WTC11 (cell line): ENCODE measurements at regions not wholly inside any gene's neighbourhood (a gene's known extent, or its start where the extent isn't known, plus 50 kb on each side); places are given as distances from the start of the nearest gene placed in this dataset.

Source experiments
- ATAC-seq: fragments of 200-7000 bp; cut with Tn5 transposase; 2 replicates; pipeline ENCODE4 v1.10.0; 2021; ENCODE audit warnings: mild to moderate bottlenecking, moderate library complexity
- CTCF ChIA-PET: fragments of 300-600 bp; sonication (Branson Sonifier 250); formaldehyde crosslinking; loops from one replicate; lab custom pipeline; 2021; ENCODE audit warnings: antibody characterized with exemption; lab: Charles Lee
- POLR2A ChIA-PET: fragments of 350-600 bp; sonication (Branson Sonifier 250); formaldehyde crosslinking; loops from one replicate; lab custom pipeline; 2021; ENCODE audit warnings: antibody characterized with exemption; lab: Charles Lee
- DNase-seq: peaks from one replicate; pipeline ENCODE4 v3.0.0; 2021; ENCODE audit warnings: low spot score
- H3K27ac Mint-ChIP-seq: 2 replicates; pipeline ENCODE4 v1.8.0; 2021; ENCODE audit warnings: mixed read lengths
- H3K27me3 Mint-ChIP-seq: 2 replicates; pipeline ENCODE4 v1.8.0; 2021; ENCODE audit warnings: low read depth, mild to moderate bottlenecking, moderate library complexity, mixed read lengths
- H3K36me3 Mint-ChIP-seq: 2 replicates; pipeline ENCODE4 v1.8.0; 2021; ENCODE audit warnings: mixed read lengths
- H3K4me1 Mint-ChIP-seq: 2 replicates; pipeline ENCODE4 v1.8.0; 2022; ENCODE audit warnings: mixed read lengths
- H3K4me3 Mint-ChIP-seq: 2 replicates; pipeline ENCODE4 v1.8.0; 2021; ENCODE audit warnings: mild to moderate bottlenecking, moderate library complexity, mixed read lengths
- H3K9me3 Mint-ChIP-seq: 2 replicates; pipeline ENCODE4 v1.8.0; 2021; ENCODE audit warnings: mixed read lengths
- AR ChIP-seq: fragments of 250-450 bp; sonication (Bioruptor Pico); IDR thresholded peaks from 2 replicates; pipeline ENCODE4 v1.9.0; 2021; ENCODE audit warnings: mild to moderate bottlenecking
- CREB1 ChIP-seq: sonication (generic); formaldehyde crosslinking; IDR thresholded peaks from 2 replicates; pipeline ENCODE4 v1.8.0; 2023; ENCODE audit warnings: mild to moderate bottlenecking, missing genetic modification reagents
- ERG ChIP-seq: fragments of 250-450 bp; sonication (Bioruptor Pico); IDR thresholded peaks from 2 replicates; pipeline ENCODE4 v1.8.0; 2021; ENCODE audit warnings: mild to moderate bottlenecking
- FOXP1 ChIP-seq: sonication (generic); formaldehyde crosslinking; IDR thresholded peaks from 2 replicates; pipeline ENCODE4 v1.8.0; 2022; ENCODE audit warnings: missing genetic modification reagents, mild to moderate bottlenecking, moderate library complexity, borderline replicate concordance
- GABPB1 ChIP-seq: sonication (generic); formaldehyde crosslinking; IDR thresholded peaks from 2 replicates; pipeline ENCODE4 v1.8.1; 2023; ENCODE audit warnings: mild to moderate bottlenecking, missing genetic modification reagents
- MXD4 ChIP-seq: fragments of 250-450 bp; sonication (Bioruptor Pico); IDR thresholded peaks from 2 replicates; pipeline ENCODE4 v1.8.0; 2021; ENCODE audit warnings: mild to moderate bottlenecking, moderate library complexity, borderline replicate concordance
- NFATC4 ChIP-seq: fragments of 250-450 bp; sonication (Bioruptor Pico); IDR thresholded peaks from 2 replicates; pipeline ENCODE4 v1.9.0; 2021; ENCODE audit warnings: mild to moderate bottlenecking
- RELA ChIP-seq: sonication (generic); formaldehyde crosslinking; IDR thresholded peaks from 2 replicates; pipeline ENCODE4 v1.8.1; 2022; ENCODE audit warnings: missing genetic modification reagents, mild to moderate bottlenecking, borderline replicate concordance
- ZBTB21 ChIP-seq: sonication (generic); formaldehyde crosslinking; IDR thresholded peaks from 2 replicates; pipeline ENCODE4 v1.8.1; 2023; ENCODE audit warnings: mild to moderate bottlenecking, missing genetic modification reagents, borderline replicate concordance
- ZNF219 ChIP-seq: sonication (generic); formaldehyde crosslinking; IDR thresholded peaks from 2 replicates; pipeline ENCODE4 v1.8.0; 2023; ENCODE audit warnings: missing genetic modification reagents, mild to moderate bottlenecking, borderline replicate concordance
- ZNF281 ChIP-seq: sonication (generic); formaldehyde crosslinking; IDR thresholded peaks from 2 replicates; pipeline ENCODE4 v1.8.0; 2023; ENCODE audit warnings: mild to moderate bottlenecking, missing genetic modification reagents
- ZNF317 ChIP-seq: sonication (generic); formaldehyde crosslinking; IDR thresholded peaks from 2 replicates; pipeline ENCODE4 v1.8.1; 2023; ENCODE audit warnings: low read depth, mild to moderate bottlenecking, moderate library complexity, missing genetic modification reagents, borderline replicate concordance
- ZNF416 ChIP-seq: fragments of 250-450 bp; sonication (Bioruptor Pico); IDR thresholded peaks from 2 replicates; pipeline ENCODE4 v1.9.0; 2021; ENCODE audit warnings: mild to moderate bottlenecking, inconsistent platforms
- TF ChIP-seq, protein P1 (sequence below): fragments of 200-600 bp; IDR thresholded peaks from 2 replicates; pipeline ENCODE4 v1.8.0; 2022; ENCODE audit warnings: antibody characterized with exemption
- TF ChIP-seq, protein P2 (sequence below): sonication (generic); formaldehyde crosslinking; IDR thresholded peaks from 2 replicates; pipeline ENCODE4 v1.8.1; 2022; ENCODE audit warnings: low read depth, missing genetic modification reagents, borderline replicate concordance
- TF ChIP-seq, protein P3 (sequence below): sonication (generic); formaldehyde crosslinking; IDR thresholded peaks from 2 replicates; pipeline ENCODE4 v1.8.0; 2023; ENCODE audit warnings: missing genetic modification reagents, mild to moderate bottlenecking, borderline replicate concordance
- TF ChIP-seq, protein P4 (sequence below): sonication (generic); formaldehyde crosslinking; IDR thresholded peaks from 2 replicates; pipeline ENCODE4 v1.8.0; 2022; ENCODE audit warnings: mild to moderate bottlenecking, missing genetic modification reagents
- TF ChIP-seq, protein P5 (sequence below): sonication (generic); formaldehyde crosslinking; IDR thresholded peaks from 2 replicates; pipeline ENCODE4 v1.8.1; 2022; ENCODE audit warnings: low read depth, mild to moderate bottlenecking, moderate library complexity, missing genetic modification reagents, borderline replicate concordance

DNA sequence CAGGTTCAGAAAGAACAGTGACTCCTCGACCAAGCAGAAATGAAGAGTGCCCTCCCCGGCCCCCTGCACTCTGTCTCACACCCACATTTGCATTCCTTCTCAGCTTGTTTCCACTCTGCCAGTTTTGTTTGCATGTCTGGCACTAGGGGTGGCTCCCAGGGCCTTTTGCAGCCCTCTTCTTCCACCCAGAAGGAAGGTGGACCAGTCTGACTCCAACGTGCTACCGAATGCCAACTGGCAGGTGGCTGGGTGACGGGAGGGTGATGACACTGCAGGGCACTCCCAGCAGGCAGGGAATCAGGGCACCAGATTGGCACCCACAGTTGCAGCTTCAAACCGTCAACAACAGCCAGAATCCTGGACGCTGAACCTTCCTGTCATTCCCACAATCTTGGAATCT is 371.1 kb downstream of the TXNL1 start (continued):
- TF ChIP-seq, protein P1, sequence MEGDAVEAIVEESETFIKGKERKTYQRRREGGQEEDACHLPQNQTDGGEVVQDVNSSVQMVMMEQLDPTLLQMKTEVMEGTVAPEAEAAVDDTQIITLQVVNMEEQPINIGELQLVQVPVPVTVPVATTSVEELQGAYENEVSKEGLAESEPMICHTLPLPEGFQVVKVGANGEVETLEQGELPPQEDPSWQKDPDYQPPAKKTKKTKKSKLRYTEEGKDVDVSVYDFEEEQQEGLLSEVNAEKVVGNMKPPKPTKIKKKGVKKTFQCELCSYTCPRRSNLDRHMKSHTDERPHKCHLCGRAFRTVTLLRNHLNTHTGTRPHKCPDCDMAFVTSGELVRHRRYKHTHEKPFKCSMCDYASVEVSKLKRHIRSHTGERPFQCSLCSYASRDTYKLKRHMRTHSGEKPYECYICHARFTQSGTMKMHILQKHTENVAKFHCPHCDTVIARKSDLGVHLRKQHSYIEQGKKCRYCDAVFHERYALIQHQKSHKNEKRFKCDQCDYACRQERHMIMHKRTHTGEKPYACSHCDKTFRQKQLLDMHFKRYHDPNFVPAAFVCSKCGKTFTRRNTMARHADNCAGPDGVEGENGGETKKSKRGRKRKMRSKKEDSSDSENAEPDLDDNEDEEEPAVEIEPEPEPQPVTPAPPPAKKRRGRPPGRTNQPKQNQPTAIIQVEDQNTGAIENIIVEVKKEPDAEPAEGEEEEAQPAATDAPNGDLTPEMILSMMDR, result no peak
- TF ChIP-seq ZNF281 (CRISPR knock-in tag) (no peak), NFATC4 (CRISPR knock-in tag) (no peak), ZNF416 (CRISPR knock-in tag) (no peak), MXD4 (CRISPR knock-in tag) (no peak), CREB1 (no peak), FOXP1 (CRISPR knock-in tag) (no peak), AR (CRISPR knock-in tag) (no peak), RELA (CRISPR knock-in tag) (no peak), ERG (CRISPR knock-in tag) (no peak), ZNF219 (CRISPR knock-in tag) (no peak), ZBTB21 (CRISPR knock-in tag) (no peak), GABPB1 (no peak)
- TF ChIP-seq, protein P2, sequence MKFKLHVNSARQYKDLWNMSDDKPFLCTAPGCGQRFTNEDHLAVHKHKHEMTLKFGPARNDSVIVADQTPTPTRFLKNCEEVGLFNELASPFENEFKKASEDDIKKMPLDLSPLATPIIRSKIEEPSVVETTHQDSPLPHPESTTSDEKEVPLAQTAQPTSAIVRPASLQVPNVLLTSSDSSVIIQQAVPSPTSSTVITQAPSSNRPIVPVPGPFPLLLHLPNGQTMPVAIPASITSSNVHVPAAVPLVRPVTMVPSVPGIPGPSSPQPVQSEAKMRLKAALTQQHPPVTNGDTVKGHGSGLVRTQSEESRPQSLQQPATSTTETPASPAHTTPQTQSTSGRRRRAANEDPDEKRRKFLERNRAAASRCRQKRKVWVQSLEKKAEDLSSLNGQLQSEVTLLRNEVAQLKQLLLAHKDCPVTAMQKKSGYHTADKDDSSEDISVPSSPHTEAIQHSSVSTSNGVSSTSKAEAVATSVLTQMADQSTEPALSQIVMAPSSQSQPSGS, result no peak

DNA sequence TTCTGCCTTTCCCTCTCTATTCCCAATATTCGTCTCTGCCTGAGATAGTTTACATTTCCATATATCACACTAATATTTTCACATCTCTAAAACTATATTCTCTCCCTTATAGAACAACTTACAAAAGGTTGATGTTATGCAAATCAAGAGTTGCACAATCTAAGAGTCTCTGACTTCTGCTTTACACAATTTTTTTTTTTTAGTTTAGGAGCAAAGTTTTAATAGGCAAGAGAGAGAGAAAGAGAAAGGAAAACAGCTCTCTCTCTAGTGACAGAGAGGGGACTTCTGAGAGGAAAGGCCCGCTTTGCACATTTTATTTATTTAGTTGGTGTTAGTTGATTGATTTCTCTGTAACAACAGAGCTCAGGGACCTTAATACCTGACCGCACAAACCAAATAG is 380.2 kb downstream of the TXNL1 start:
- no peaks in the 10 kb centered on the region for H3K27me3 Mint-ChIP-seq
- no peak overlapping the region for H3K27ac Mint-ChIP-seq
- ATAC-seq (no peak), DNase-seq (no peak)
- POLR2A ChIA-PET, result no interaction called here
- H3K4me3 Mint-ChIP-seq, result no peak overlapping the region
- H3K36me3 Mint-ChIP-seq, result no peaks in the 10 kb centered on the region
- peaks cover 7% of the 10 kb centered on the region for H3K9me3 Mint-ChIP-seq
- peaks cover 6% of the 10 kb centered on the region for H3K4me1 Mint-ChIP-seq
- CTCF ChIA-PET, result no interaction called here
- TF ChIP-seq, protein P3, sequence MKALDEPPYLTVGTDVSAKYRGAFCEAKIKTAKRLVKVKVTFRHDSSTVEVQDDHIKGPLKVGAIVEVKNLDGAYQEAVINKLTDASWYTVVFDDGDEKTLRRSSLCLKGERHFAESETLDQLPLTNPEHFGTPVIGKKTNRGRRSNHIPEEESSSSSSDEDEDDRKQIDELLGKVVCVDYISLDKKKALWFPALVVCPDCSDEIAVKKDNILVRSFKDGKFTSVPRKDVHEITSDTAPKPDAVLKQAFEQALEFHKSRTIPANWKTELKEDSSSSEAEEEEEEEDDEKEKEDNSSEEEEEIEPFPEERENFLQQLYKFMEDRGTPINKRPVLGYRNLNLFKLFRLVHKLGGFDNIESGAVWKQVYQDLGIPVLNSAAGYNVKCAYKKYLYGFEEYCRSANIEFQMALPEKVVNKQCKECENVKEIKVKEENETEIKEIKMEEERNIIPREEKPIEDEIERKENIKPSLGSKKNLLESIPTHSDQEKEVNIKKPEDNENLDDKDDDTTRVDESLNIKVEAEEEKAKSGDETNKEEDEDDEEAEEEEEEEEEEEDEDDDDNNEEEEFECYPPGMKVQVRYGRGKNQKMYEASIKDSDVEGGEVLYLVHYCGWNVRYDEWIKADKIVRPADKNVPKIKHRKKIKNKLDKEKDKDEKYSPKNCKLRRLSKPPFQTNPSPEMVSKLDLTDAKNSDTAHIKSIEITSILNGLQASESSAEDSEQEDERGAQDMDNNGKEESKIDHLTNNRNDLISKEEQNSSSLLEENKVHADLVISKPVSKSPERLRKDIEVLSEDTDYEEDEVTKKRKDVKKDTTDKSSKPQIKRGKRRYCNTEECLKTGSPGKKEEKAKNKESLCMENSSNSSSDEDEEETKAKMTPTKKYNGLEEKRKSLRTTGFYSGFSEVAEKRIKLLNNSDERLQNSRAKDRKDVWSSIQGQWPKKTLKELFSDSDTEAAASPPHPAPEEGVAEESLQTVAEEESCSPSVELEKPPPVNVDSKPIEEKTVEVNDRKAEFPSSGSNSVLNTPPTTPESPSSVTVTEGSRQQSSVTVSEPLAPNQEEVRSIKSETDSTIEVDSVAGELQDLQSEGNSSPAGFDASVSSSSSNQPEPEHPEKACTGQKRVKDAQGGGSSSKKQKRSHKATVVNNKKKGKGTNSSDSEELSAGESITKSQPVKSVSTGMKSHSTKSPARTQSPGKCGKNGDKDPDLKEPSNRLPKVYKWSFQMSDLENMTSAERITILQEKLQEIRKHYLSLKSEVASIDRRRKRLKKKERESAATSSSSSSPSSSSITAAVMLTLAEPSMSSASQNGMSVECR (CRISPR knock-in tag), result no peak
- TF ChIP-seq ZNF317 (CRISPR knock-in tag), result no peak
- TF ChIP-seq, protein P4, sequence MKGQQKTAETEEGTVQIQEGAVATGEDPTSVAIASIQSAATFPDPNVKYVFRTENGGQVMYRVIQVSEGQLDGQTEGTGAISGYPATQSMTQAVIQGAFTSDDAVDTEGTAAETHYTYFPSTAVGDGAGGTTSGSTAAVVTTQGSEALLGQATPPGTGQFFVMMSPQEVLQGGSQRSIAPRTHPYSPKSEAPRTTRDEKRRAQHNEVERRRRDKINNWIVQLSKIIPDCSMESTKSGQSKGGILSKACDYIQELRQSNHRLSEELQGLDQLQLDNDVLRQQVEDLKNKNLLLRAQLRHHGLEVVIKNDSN (CRISPR knock-in tag), result no peak
- TF ChIP-seq, protein P5, sequence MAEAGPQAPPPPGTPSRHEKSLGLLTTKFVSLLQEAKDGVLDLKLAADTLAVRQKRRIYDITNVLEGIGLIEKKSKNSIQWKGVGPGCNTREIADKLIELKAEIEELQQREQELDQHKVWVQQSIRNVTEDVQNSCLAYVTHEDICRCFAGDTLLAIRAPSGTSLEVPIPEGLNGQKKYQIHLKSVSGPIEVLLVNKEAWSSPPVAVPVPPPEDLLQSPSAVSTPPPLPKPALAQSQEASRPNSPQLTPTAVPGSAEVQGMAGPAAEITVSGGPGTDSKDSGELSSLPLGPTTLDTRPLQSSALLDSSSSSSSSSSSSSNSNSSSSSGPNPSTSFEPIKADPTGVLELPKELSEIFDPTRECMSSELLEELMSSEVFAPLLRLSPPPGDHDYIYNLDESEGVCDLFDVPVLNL (CRISPR knock-in tag), result no peak
